Endodermal cell (in vitro differentiated cells): ENCODE measurements at regions not wholly inside any gene's neighbourhood (a gene's known extent, or its start where the extent isn't known, plus 50 kb on each side); places are given as distances from the start of the nearest gene placed in this dataset.

Source experiments
- DNase-seq: peaks from one replicate; pipeline ENCODE4 v3.0.0-alpha.2; 2017
- H3K27ac ChIP-seq: 2 replicates; pipeline ENCODE4 v1.5.1; 2013; ENCODE audit warnings: mild to moderate bottlenecking, low read depth, low read length, moderate library complexity
- H3K27me3 ChIP-seq: 2 replicates; pipeline ENCODE4 v1.6.1; 2013; ENCODE audit warnings: mild to moderate bottlenecking, low read length, moderate library complexity; ENCODE audit not compliant: insufficient read depth, control insufficient read depth, poor library complexity, severe bottlenecking
- H3K36me3 ChIP-seq: 2 replicates; pipeline ENCODE4 v1.7.0; 2013; ENCODE audit warnings: mild to moderate bottlenecking, low read length, moderate library complexity; ENCODE audit not compliant: control insufficient read depth, insufficient read depth
- H3K4me1 ChIP-seq: one replicate; pipeline ENCODE4 v1.7.0; 2013; ENCODE audit warnings: low read length; ENCODE audit not compliant: control insufficient read depth, insufficient read depth
- H3K4me3 ChIP-seq: 2 replicates; pipeline ENCODE4 v1.5.1; 2013; ENCODE audit warnings: mild to moderate bottlenecking, low read length, moderate library complexity
- H3K9ac ChIP-seq: 2 replicates; pipeline ENCODE4 v1.6.1; 2013; ENCODE audit warnings: mild to moderate bottlenecking, low read length, moderate library complexity; ENCODE audit not compliant: poor library complexity, severe bottlenecking; ENCODE audit errors: extremely low read depth
- H3K9me3 ChIP-seq: 2 replicates; pipeline ENCODE4 v1.6.1; 2013; ENCODE audit warnings: mild to moderate bottlenecking, low read length, moderate library complexity; ENCODE audit not compliant: control insufficient read depth
- H3K27ac Mint-ChIP-seq: 2 replicates; pipeline ENCODE4 v1.8.0; 2020; ENCODE audit warnings: mixed read lengths
- H3K27me3 Mint-ChIP-seq: 2 replicates; pipeline ENCODE4 v1.8.0; 2021; ENCODE audit warnings: mild to moderate bottlenecking, mixed read lengths; ENCODE audit not compliant: insufficient read depth
- H3K36me3 Mint-ChIP-seq: 2 replicates; pipeline ENCODE4 v1.8.0; 2020; ENCODE audit warnings: low read depth, mixed read lengths
- H3K4me1 Mint-ChIP-seq: 2 replicates; pipeline ENCODE4 v1.8.0; 2020; ENCODE audit warnings: mixed read lengths
- H3K4me3 Mint-ChIP-seq: 2 replicates; pipeline ENCODE4 v1.8.0; 2020; ENCODE audit warnings: mild to moderate bottlenecking, moderate library complexity, mixed read lengths
- H3K9me3 Mint-ChIP-seq: 2 replicates; pipeline ENCODE4 v1.8.0; 2020; ENCODE audit warnings: mild to moderate bottlenecking, mixed read lengths
- WGBS, 2 experiments: methylation state at CpG; one replicate each; pipeline versions ENCODE4 v1.1.5 to v1.1.7; 2013; ENCODE audit warnings: missing lambda C conversion rate in 2 of 2, mixed read lengths in 1 of 2; ENCODE audit not compliant: insufficient coverage in 1 of 2, insufficient read length in 1 of 2; 5-methylcytosine and 5-hydroxymethylcytosine counted together
- TF ChIP-seq, protein P1 (sequence below): fragments of 200-600 bp; sonication (generic); conservative IDR thresholded peaks from 2 replicates; pipeline ENCODE4 v1.5.0; 2021; ENCODE audit warnings: antibody characterized with exemption, mild to moderate bottlenecking

DNA sequence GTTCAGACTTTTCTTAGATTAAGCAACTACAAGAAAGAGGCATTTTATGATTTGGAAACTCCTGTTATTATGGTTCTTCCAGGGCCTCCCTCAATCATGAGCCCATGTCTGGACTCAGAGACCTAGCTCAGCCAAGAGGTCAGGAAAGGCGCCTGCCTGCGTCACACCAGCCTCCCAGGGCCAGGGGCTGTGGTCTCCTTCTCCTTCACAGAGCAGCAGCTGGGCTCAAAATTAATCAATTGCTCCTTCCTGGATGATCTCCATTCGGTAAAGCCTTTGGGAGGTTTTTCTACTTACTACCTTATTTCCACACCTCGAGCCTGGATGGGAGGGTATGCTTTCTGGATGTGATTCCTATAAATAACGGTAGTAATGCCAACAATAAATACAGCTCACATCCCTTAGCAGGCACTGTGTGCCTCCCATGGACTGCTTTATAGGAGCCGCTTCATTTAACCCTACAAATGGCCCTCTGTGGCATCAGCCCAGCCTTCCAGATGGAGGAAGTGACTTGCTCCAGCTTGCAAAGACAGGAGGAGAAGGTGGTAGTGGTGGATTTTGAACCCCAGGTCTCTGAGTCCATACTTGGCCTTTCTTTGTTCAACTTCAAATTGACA, 1445.6 kb downstream of the TBC1D22A start:
- H3K27ac Mint-ChIP-seq = no peak overlapping the region
- DNase-seq = no peak
- no peaks in the 10 kb centered on the region for H3K9me3 ChIP-seq
- H3K36me3 ChIP-seq = no peaks in the 10 kb centered on the region
- peaks cover 2% of the 10 kb centered on the region for H3K9me3 Mint-ChIP-seq
- no peaks in the 10 kb centered on the region for H3K4me1 ChIP-seq
- TF ChIP-seq, protein P1, sequence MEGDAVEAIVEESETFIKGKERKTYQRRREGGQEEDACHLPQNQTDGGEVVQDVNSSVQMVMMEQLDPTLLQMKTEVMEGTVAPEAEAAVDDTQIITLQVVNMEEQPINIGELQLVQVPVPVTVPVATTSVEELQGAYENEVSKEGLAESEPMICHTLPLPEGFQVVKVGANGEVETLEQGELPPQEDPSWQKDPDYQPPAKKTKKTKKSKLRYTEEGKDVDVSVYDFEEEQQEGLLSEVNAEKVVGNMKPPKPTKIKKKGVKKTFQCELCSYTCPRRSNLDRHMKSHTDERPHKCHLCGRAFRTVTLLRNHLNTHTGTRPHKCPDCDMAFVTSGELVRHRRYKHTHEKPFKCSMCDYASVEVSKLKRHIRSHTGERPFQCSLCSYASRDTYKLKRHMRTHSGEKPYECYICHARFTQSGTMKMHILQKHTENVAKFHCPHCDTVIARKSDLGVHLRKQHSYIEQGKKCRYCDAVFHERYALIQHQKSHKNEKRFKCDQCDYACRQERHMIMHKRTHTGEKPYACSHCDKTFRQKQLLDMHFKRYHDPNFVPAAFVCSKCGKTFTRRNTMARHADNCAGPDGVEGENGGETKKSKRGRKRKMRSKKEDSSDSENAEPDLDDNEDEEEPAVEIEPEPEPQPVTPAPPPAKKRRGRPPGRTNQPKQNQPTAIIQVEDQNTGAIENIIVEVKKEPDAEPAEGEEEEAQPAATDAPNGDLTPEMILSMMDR = no peak
- no peak overlapping the region for H3K27ac ChIP-seq
- H3K4me1 Mint-ChIP-seq = peaks cover 8% of the 10 kb centered on the region
- H3K27me3 ChIP-seq = no peaks in the 10 kb centered on the region
- no peak overlapping the region for H3K9ac ChIP-seq
- H3K27me3 Mint-ChIP-seq = peaks cover 2% of the 10 kb centered on the region
- no peak overlapping the region for H3K4me3 Mint-ChIP-seq
- H3K36me3 Mint-ChIP-seq = no peaks in the 10 kb centered on the region
- no peak overlapping the region for H3K4me3 ChIP-seq
- 97% methylated on average over 4 of the region's 6 CpGs; no CpG with 5 or more reads in 1 of the 2 experiments for WGBS, 2 experiments

GRCh38 chr22:48205790-48206189, 1443.3 kb downstream of the TBC1D22A start:
- no peak overlapping the region for H3K27ac Mint-ChIP-seq
- Histone ChIP-seq H3K27me3 (no peaks in the 10 kb centered on the region), H3K9me3 (no peaks in the 10 kb centered on the region), H3K4me1 (no peaks in the 10 kb centered on the region), H3K9ac (no peak overlapping the region), H3K27ac (no peak overlapping the region), H3K4me3 (no peak overlapping the region), H3K36me3 (no peaks in the 10 kb centered on the region)
- peaks cover 2% of the 10 kb centered on the region for H3K9me3 Mint-ChIP-seq
- peaks cover 2% of the 10 kb centered on the region for H3K27me3 Mint-ChIP-seq
- no peaks in the 10 kb centered on the region for H3K36me3 Mint-ChIP-seq
- TF ChIP-seq, protein P1 = no peak
- DNase-seq = no peak
- no peak overlapping the region for H3K4me3 Mint-ChIP-seq
- H3K4me1 Mint-ChIP-seq = peaks cover 8% of the 10 kb centered on the region
- WGBS, 2 experiments = 86 to 92% methylated on average over 3 of the region's 3 CpGs

DNA sequence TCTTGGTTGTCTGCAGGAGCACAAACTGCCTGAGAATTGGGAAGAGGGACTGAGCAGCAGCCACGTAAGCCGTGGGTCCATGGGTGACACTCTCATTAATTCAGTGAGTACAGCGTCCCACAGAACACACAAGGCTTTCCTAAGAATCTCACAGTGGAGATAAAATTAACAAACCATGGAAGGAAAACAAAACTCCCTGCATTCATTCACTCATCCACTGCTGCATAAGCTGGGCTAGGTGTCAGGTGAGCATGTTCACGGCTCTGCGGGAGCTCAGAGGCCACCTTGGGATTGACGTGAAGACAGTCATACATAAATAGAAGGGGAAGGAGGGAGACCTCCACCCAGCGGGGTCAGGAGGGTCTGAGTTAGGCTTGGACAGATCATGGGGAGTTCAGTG, 1442.7 kb downstream of the TBC1D22A start:
- H3K4me1 Mint-ChIP-seq = peaks cover 5% of the 10 kb centered on the region
- no peaks in the 10 kb centered on the region for H3K27me3 ChIP-seq
- H3K4me3 ChIP-seq = no peak overlapping the region
- DNase-seq = no peak
- WGBS, 2 experiments = 95 to 96% methylated on average over 5 to 7 of the region's 7 CpGs
- H3K36me3 ChIP-seq = no peaks in the 10 kb centered on the region
- peaks cover 2% of the 10 kb centered on the region for H3K9me3 Mint-ChIP-seq
- H3K9ac ChIP-seq = no peak overlapping the region
- TF ChIP-seq, protein P1 = no peak
- H3K4me3 Mint-ChIP-seq = no peak overlapping the region
- H3K27ac ChIP-seq = no peak overlapping the region
- peaks cover 2% of the 10 kb centered on the region for H3K27me3 Mint-ChIP-seq
- H3K4me1 ChIP-seq = no peaks in the 10 kb centered on the region
- no peaks in the 10 kb centered on the region for H3K36me3 Mint-ChIP-seq
- H3K27ac Mint-ChIP-seq = no peak overlapping the region
- no peaks in the 10 kb centered on the region for H3K9me3 ChIP-seq
